HepG2 (cell line): ENCODE measurements at regions not wholly inside any gene's neighbourhood (a gene's known extent, or its start where the extent isn't known, plus 50 kb on each side); places are given as distances from the start of the nearest gene placed in this dataset.

Experiments used
- ATAC-seq: fragments of 200-7000 bp; cut with Tn5 transposase; 3 replicates; pipeline ENCODE4 v1.9.1; 2020; ENCODE audit warnings: mild to moderate bottlenecking, moderate library complexity
- BruUV-seq: library from RNA; stranded (reverse); fragments of 400-500 nt; replicated peaks from 2 replicates; lab custom pipeline; 2021; lab: Mats Ljungman, UMichigan
- CTCF ChIA-PET: fragments of 300-600 bp; formaldehyde crosslinking; extraction: SDS; loops from one replicate; lab custom pipeline; 2021; ENCODE audit warnings: low total read pairs, inconsistent platforms, low intra/inter-chr PET ratio; lab: Yijun Ruan, JAX
- POLR2A ChIA-PET: fragments of 350-600 bp; sonication (Branson Sonifier 250); formaldehyde crosslinking; loops from one replicate; lab custom pipeline; 2020; ENCODE audit warnings: antibody characterized with exemption, inconsistent platforms; lab: Yijun Ruan, JAX
- DNase-seq: peaks from one replicate; pipeline ENCODE4 v3.0.0-alpha.2; 2015; ENCODE audit warnings: low spot score
- FAIRE-seq: peaks from 3 replicates; lab custom pipeline; 2011; peaks lifted over from hg19 to GRCh38; lab: Jason Lieb, UNC
- H2AFZ ChIP-seq: one replicate; pipeline ENCODE4 v1.6.1; 2011; ENCODE audit warnings: low read length, inconsistent platforms
- H3K27ac ChIP-seq: fragments of 300-600 bp; 3 replicates; pipeline ENCODE4 v1.8.0; 2011; ENCODE audit warnings: mixed run types, mild to moderate bottlenecking, mixed read lengths, low read length, inconsistent platforms; ENCODE audit not compliant: insufficient read depth; ENCODE audit errors: extremely low read length
- H3K27me3 ChIP-seq, 2 experiments: fragments of 200-600 bp in 1 of 2; 2 replicates in 1 of 2; 3 replicates in 1 of 2; pipeline versions ENCODE4 v1.6.0 to v1.8.0; 2011; ENCODE audit warnings: low read length in 2 of 2, mild to moderate bottlenecking in 2 of 2, moderate library complexity in 2 of 2, inconsistent platforms in 1 of 2; ENCODE audit not compliant: insufficient read depth in 2 of 2, control insufficient read depth in 1 of 2
- H3K36me3 ChIP-seq, 2 experiments: fragments of 200-600 bp in 1 of 2; replicated peaks in 1 of 2; 2 replicates in 1 of 2; 3 replicates in 1 of 2; pipeline versions ENCODE4 v1.5.1 to v1.8.0; 2011; ENCODE audit warnings: low read length in 2 of 2, inconsistent platforms in 1 of 2; ENCODE audit not compliant: insufficient read depth in 2 of 2, control insufficient read depth in 1 of 2
- H3K4me1 ChIP-seq: 2 replicates; pipeline ENCODE4 v1.5.1; 2012; ENCODE audit warnings: low read length, inconsistent platforms; ENCODE audit not compliant: insufficient read depth
- H3K4me2 ChIP-seq: 2 replicates; pipeline ENCODE4 v1.6.0; 2011; ENCODE audit warnings: low read depth, low read length, inconsistent platforms
- H3K4me3 ChIP-seq, 3 experiments: fragments of 200-600 bp in 1 of 3; sonication (generic), shearing (Covaris generic) in 1 of 3; replicated peaks in 1 of 3; 2 replicates each; pipeline ENCODE4 v1.5.1; 2011 to 2016; ENCODE audit warnings: low read length in 3 of 3, inconsistent platforms in 2 of 3, low read depth in 2 of 3, mild to moderate bottlenecking in 2 of 3, control low read depth in 1 of 3, mixed read lengths in 1 of 3; ENCODE audit not compliant: insufficient read depth in 1 of 3
- H3K79me2 ChIP-seq: one replicate; pipeline ENCODE4 v1.6.1; 2011; ENCODE audit warnings: low read length, inconsistent platforms; ENCODE audit not compliant: insufficient read depth
- H3K9ac ChIP-seq: 2 replicates; pipeline ENCODE4 v1.6.0; 2011; ENCODE audit warnings: mild to moderate bottlenecking, low read depth, low read length, inconsistent platforms; ENCODE audit not compliant: insufficient read depth
- H3K9me3 ChIP-seq: 2 replicates; pipeline ENCODE4 v1.5.1; 2012; ENCODE audit warnings: mild to moderate bottlenecking, low read length
- H4K20me1 ChIP-seq: 2 replicates; pipeline ENCODE4 v1.6.0; 2011; ENCODE audit warnings: inconsistent platforms, mild to moderate bottlenecking, low read length, moderate library complexity; ENCODE audit not compliant: insufficient read depth
- ATF1 ChIP-seq: IDR thresholded peaks from 2 replicates; pipeline ENCODE4 v1.6.1; 2016; ENCODE audit warnings: mild to moderate bottlenecking, control low read depth
- ATM ChIP-seq: fragments of 450-650 bp; IDR thresholded peaks from 2 replicates; pipeline ENCODE4 v1.7.1; 2017; ENCODE audit warnings: mild to moderate bottlenecking, borderline replicate concordance
- BCL6 ChIP-seq: IDR thresholded peaks from 2 replicates; pipeline ENCODE4 v1.6.1; 2016; ENCODE audit warnings: missing genetic modification reagents, missing compliant biosample characterization
- DR1 ChIP-seq: sonication (generic); formaldehyde crosslinking; IDR thresholded peaks from 2 replicates; pipeline ENCODE4 v1.8.0; 2021; ENCODE audit warnings: mild to moderate bottlenecking, missing genetic modification reagents, inconsistent platforms
- ISL2 ChIP-seq: sonication (generic); formaldehyde crosslinking; IDR thresholded peaks from 2 replicates; pipeline ENCODE4 v1.5.0; 2020; ENCODE audit warnings: missing genetic modification reagents
- NFIC ChIP-seq: IDR thresholded peaks from 2 replicates; pipeline ENCODE4 v1.6.1; 2012; ENCODE audit warnings: mild to moderate bottlenecking, low read length, inconsistent platforms
- SRF ChIP-seq: IDR thresholded peaks from 2 replicates; pipeline ENCODE4 v1.6.1; 2011; ENCODE audit warnings: mild to moderate bottlenecking, low read depth, low read length, moderate library complexity
- ZBTB38 ChIP-seq: sonication (generic); formaldehyde crosslinking; IDR thresholded peaks from 2 replicates; pipeline ENCODE4 v1.5.1; 2020; ENCODE audit warnings: mild to moderate bottlenecking, missing genetic modification reagents
- ZFP1 ChIP-seq: IDR thresholded peaks from 2 replicates; pipeline ENCODE4 v1.6.1; 2016
- ZFP36L1 ChIP-seq: sonication (generic); formaldehyde crosslinking; IDR thresholded peaks from 2 replicates; pipeline ENCODE4 v1.8.0; 2022; ENCODE audit warnings: mild to moderate bottlenecking, missing genetic modification reagents, moderate library complexity
- ZKSCAN8 ChIP-seq: IDR thresholded peaks from 2 replicates; pipeline ENCODE4 v1.6.1; 2016; ENCODE audit warnings: borderline replicate concordance, missing genetic modification reagents, missing compliant biosample characterization
- ZNF253 ChIP-seq: sonication (generic); formaldehyde crosslinking; IDR thresholded peaks from 2 replicates; pipeline ENCODE4 v1.8.0; 2022; ENCODE audit warnings: mild to moderate bottlenecking, missing genetic modification reagents, borderline replicate concordance
- ZNF460 ChIP-seq: sonication (generic); formaldehyde crosslinking; IDR thresholded peaks from 2 replicates; pipeline ENCODE4 v1.5.1; 2020; ENCODE audit warnings: missing genetic modification reagents, mild to moderate bottlenecking, borderline replicate concordance
- ZNF468 ChIP-seq: sonication (generic); formaldehyde crosslinking; IDR thresholded peaks from 2 replicates; pipeline ENCODE4 v1.8.0; 2022; ENCODE audit warnings: mild to moderate bottlenecking, moderate library complexity, missing genetic modification reagents
- WGBS: methylation state at CpG from one replicate; pipeline ENCODE4 v1.1.6; 2017; ENCODE audit warnings: low lambda C conversion rate; 5-methylcytosine and 5-hydroxymethylcytosine counted together
- in situ Hi-C: cut with HindIII; loops from 2 replicates; pipeline ENCODE4 v1.10.0; 2017; ENCODE audit warnings: low pct_unique_long_range_greater_than_20kb; ENCODE audit not compliant: extremely low pct_ligation_motif_present
- intact Hi-C: fragments of 100-400 bp; cut with micrococcal nuclease; formaldehyde crosslinking; loops from one replicate; pipeline ENCODE4 v1.10.0; 2022; ENCODE audit not compliant: unreplicated experiment
- TF ChIP-seq, protein P1 (sequence below): sonication (generic); formaldehyde crosslinking; IDR thresholded peaks from 2 replicates; pipeline ENCODE4 v1.4.0; 2020; ENCODE audit warnings: mild to moderate bottlenecking, missing genetic modification reagents
- TF ChIP-seq, protein P2 (sequence below): sonication (generic); formaldehyde crosslinking; IDR thresholded peaks from 2 replicates; pipeline ENCODE4 v1.5.0; 2020; ENCODE audit warnings: missing genetic modification reagents
- TF ChIP-seq, protein P3 (sequence below): sonication (generic); formaldehyde crosslinking; IDR thresholded peaks from 2 replicates; pipeline ENCODE4 v1.5.1; 2020; ENCODE audit warnings: mild to moderate bottlenecking, moderate library complexity, missing genetic modification reagents

DNA sequence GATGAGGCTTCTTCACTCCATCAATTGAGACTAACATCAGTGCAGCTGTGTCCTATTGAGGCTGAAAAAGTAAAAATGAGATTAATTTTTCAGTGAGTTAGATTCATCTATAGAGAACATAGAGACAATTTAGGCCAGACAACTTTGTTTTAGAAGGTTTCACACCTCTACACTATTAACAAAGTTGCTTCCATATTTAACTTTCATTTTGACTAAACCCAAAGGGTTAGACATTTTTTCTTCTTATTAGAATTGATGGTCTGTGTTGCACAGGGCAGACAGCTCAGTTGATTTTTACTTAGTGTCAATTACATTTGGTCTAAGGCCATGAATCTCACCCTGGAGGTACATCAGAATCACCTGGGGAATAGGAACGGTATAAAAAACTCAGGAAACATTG, 130.2 kb upstream of the NXPH2 start (continued):
- TF ChIP-seq, protein P1, sequence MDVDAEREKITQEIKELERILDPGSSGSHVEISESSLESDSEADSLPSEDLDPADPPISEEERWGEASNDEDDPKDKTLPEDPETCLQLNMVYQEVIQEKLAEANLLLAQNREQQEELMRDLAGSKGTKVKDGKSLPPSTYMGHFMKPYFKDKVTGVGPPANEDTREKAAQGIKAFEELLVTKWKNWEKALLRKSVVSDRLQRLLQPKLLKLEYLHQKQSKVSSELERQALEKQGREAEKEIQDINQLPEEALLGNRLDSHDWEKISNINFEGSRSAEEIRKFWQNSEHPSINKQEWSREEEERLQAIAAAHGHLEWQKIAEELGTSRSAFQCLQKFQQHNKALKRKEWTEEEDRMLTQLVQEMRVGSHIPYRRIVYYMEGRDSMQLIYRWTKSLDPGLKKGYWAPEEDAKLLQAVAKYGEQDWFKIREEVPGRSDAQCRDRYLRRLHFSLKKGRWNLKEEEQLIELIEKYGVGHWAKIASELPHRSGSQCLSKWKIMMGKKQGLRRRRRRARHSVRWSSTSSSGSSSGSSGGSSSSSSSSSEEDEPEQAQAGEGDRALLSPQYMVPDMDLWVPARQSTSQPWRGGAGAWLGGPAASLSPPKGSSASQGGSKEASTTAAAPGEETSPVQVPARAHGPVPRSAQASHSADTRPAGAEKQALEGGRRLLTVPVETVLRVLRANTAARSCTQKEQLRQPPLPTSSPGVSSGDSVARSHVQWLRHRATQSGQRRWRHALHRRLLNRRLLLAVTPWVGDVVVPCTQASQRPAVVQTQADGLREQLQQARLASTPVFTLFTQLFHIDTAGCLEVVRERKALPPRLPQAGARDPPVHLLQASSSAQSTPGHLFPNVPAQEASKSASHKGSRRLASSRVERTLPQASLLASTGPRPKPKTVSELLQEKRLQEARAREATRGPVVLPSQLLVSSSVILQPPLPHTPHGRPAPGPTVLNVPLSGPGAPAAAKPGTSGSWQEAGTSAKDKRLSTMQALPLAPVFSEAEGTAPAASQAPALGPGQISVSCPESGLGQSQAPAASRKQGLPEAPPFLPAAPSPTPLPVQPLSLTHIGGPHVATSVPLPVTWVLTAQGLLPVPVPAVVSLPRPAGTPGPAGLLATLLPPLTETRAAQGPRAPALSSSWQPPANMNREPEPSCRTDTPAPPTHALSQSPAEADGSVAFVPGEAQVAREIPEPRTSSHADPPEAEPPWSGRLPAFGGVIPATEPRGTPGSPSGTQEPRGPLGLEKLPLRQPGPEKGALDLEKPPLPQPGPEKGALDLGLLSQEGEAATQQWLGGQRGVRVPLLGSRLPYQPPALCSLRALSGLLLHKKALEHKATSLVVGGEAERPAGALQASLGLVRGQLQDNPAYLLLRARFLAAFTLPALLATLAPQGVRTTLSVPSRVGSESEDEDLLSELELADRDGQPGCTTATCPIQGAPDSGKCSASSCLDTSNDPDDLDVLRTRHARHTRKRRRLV, result no peak
- TF ChIP-seq BCL6 (CRISPR knock-in tag) (no peak), ZFP36L1 (CRISPR knock-in tag) (no peak), NFIC (no peak), ZNF253 (CRISPR knock-in tag) (no peak), ZFP1 (CRISPR knock-in tag) (no peak)
- TF ChIP-seq, protein P2, sequence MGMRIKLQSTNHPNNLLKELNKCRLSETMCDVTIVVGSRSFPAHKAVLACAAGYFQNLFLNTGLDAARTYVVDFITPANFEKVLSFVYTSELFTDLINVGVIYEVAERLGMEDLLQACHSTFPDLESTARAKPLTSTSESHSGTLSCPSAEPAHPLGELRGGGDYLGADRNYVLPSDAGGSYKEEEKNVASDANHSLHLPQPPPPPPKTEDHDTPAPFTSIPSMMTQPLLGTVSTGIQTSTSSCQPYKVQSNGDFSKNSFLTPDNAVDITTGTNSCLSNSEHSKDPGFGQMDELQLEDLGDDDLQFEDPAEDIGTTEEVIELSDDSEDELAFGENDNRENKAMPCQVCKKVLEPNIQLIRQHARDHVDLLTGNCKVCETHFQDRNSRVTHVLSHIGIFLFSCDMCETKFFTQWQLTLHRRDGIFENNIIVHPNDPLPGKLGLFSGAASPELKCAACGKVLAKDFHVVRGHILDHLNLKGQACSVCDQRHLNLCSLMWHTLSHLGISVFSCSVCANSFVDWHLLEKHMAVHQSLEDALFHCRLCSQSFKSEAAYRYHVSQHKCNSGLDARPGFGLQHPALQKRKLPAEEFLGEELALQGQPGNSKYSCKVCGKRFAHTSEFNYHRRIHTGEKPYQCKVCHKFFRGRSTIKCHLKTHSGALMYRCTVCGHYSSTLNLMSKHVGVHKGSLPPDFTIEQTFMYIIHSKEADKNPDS (CRISPR knock-in tag), result no peak

DNA sequence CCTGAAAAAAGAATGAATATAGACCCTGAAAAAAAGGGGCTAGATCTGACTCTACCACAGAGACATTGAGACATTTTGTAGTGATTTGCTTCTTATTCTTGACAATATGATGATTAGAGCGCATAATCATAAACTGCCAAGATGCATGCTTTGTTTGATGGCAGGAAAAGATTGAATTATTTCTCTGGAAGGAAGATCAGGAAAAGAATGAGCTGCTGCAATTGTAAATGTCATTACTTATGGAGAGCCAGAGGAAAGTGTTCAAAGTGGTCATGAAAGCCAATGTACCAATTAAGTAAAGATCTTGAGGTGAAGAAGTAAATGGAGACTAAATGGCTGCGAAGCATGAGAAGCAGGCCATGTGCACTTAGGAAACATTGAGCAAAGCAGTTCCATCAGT, 126.4 kb upstream of the NXPH2 start:
- Histone ChIP-seq H2AFZ (no peak overlapping the region), H3K4me3 (no peak overlapping the region), H3K27me3 (no peaks in the 10 kb centered on the region), H3K79me2 (no peaks in the 10 kb centered on the region), H3K27ac (no peak overlapping the region), H3K9ac (no peak overlapping the region), H3K9me3 (no peaks in the 10 kb centered on the region), H3K4me2 (no peak overlapping the region), H3K36me3 (no peaks in the 10 kb centered on the region), H4K20me1 (no peaks in the 10 kb centered on the region), H3K4me1 (no peaks in the 10 kb centered on the region)
- 34% methylated on average over 2 of the region's 2 CpGs for WGBS
- DNase-seq (no peak), FAIRE-seq (no peak), ATAC-seq (no peak)
- in situ Hi-C loops, result no loop called here
- intact Hi-C loops, result no loop called here
- ChIA-PET POLR2A (no interaction called here), CTCF (no interaction called here)
- no TSS peak for BruUV-seq
- TF ChIP-seq SRF, result no peak
- TF ChIP-seq ZNF253 (CRISPR knock-in tag), result no peak
- no peak for TF ChIP-seq ZNF460 (CRISPR knock-in tag)
- TF ChIP-seq, protein P3, sequence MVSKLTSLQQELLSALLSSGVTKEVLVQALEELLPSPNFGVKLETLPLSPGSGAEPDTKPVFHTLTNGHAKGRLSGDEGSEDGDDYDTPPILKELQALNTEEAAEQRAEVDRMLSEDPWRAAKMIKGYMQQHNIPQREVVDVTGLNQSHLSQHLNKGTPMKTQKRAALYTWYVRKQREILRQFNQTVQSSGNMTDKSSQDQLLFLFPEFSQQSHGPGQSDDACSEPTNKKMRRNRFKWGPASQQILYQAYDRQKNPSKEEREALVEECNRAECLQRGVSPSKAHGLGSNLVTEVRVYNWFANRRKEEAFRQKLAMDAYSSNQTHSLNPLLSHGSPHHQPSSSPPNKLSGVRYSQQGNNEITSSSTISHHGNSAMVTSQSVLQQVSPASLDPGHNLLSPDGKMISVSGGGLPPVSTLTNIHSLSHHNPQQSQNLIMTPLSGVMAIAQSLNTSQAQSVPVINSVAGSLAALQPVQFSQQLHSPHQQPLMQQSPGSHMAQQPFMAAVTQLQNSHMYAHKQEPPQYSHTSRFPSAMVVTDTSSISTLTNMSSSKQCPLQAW (CRISPR knock-in tag), result no peak
- no peak for TF ChIP-seq ATM
- no peak for TF ChIP-seq ZNF468
- no peak for TF ChIP-seq ZKSCAN8 (CRISPR knock-in tag)
- TF ChIP-seq ZBTB38 (CRISPR knock-in tag), result no peak
- TF ChIP-seq ISL2 (CRISPR knock-in tag), result no peak
- no peak for TF ChIP-seq DR1 (CRISPR knock-in tag)
- TF ChIP-seq ATF1, result no peak
